MCF 10A (cell line): ENCODE measurements at regions not wholly inside any gene's neighbourhood (a gene's known extent, or its start where the extent isn't known, plus 50 kb on each side); places are given as distances from the start of the nearest gene placed in this dataset.
A peak's percentile ranks its signal among the peaks of the same experiment; 100 is the strongest.

Experiments
- BruUV-seq: library from RNA; stranded (reverse); fragments of 400-500 nt; replicated peaks from 2 replicates; lab custom pipeline; 2021; lab: Mats Ljungman, UMichigan
- CTCF ChIA-PET: fragments of 300-600 bp; sonication (Branson Sonifier 250); formaldehyde crosslinking; extraction: SDS; loops from one replicate; lab custom pipeline; 2021; ENCODE audit warnings: antibody characterized with exemption, inconsistent platforms; lab: Yijun Ruan, JAX
- POLR2A ChIA-PET: fragments of 300-600, 350-650 bp; sonication (Branson Sonifier 250); formaldehyde crosslinking; extraction: SDS; loops from one replicate; lab custom pipeline; 2020; ENCODE audit warnings: antibody characterized with exemption, inconsistent platforms; lab: Yijun Ruan, JAX
- DNase-seq: peaks from one replicate; pipeline ENCODE4 v3.0.0-alpha.2; 2018; ENCODE audit not compliant: unreplicated experiment
- H3K27ac Mint-ChIP-seq: one replicate; pipeline ENCODE4 v1.8.0; 2022; ENCODE audit warnings: mild to moderate bottlenecking, low read depth, mixed read lengths; ENCODE audit not compliant: unreplicated experiment
- H3K27me3 Mint-ChIP-seq: one replicate; pipeline ENCODE4 v1.8.0; 2022; ENCODE audit warnings: mixed read lengths; ENCODE audit not compliant: insufficient read depth, unreplicated experiment
- H3K36me3 Mint-ChIP-seq: one replicate; pipeline ENCODE4 v1.8.0; 2022; ENCODE audit warnings: mild to moderate bottlenecking, moderate library complexity, mixed read lengths; ENCODE audit not compliant: insufficient read depth, unreplicated experiment
- H3K4me1 Mint-ChIP-seq: one replicate; pipeline ENCODE4 v1.8.0; 2022; ENCODE audit warnings: mixed read lengths; ENCODE audit not compliant: insufficient read depth, unreplicated experiment
- H3K4me3 Mint-ChIP-seq: one replicate; pipeline ENCODE4 v1.8.0; 2022; ENCODE audit warnings: mild to moderate bottlenecking, moderate library complexity, mixed read lengths; ENCODE audit not compliant: unreplicated experiment
- H3K9me3 Mint-ChIP-seq: one replicate; pipeline ENCODE4 v1.8.0; 2022; ENCODE audit warnings: mixed read lengths; ENCODE audit not compliant: unreplicated experiment
- CTCF ChIP-seq: fragments of 200-600 bp; IDR thresholded peaks from one replicate; pipeline ENCODE4 v1.8.0; 2022; ENCODE audit warnings: antibody characterized with exemption, mild to moderate bottlenecking; ENCODE audit not compliant: unreplicated experiment
- intact Hi-C: fragments of 100-400 bp; cut with micrococcal nuclease; formaldehyde crosslinking; loops from 2 replicates; pipeline ENCODE4 v1.14.1; 2022

- H3K27ac Mint-ChIP-seq: no peak overlapping the region
- peaks cover 6% of the 10 kb centered on the region for H3K4me1 Mint-ChIP-seq
- no peak for TF ChIP-seq CTCF
- no peaks in the 10 kb centered on the region for H3K9me3 Mint-ChIP-seq
- no TSS peak for BruUV-seq
- intact Hi-C loops: no loop called here
- CTCF ChIA-PET: interaction anchor here (1.4 kb wide), 1 partner anchor 565 kb away, joined by 3 read pairs; no protein-coding TSS in a partner anchor
- no peak for DNase-seq
- POLR2A ChIA-PET: interaction anchor here (0.9 kb wide), 1 partner anchor 25 kb away, joined by 3 read pairs; no protein-coding TSS in a partner anchor
- H3K4me3 Mint-ChIP-seq: no peak overlapping the region
- H3K36me3 Mint-ChIP-seq: no peaks in the 10 kb centered on the region
- H3K27me3 Mint-ChIP-seq: no peaks in the 10 kb centered on the region
Measured at GRCh38 chr5:57895766-57896165, 413.2 kb upstream of the ACTBL2 start.

GRCh38 chr5:57893926-57894325 is 411.3 kb upstream of the ACTBL2 start:
- Mint-ChIP-seq H3K27ac (no peak overlapping the region), H3K4me3 (no peak overlapping the region), H3K36me3 (no peaks in the 10 kb centered on the region), H3K4me1 (peaks cover 19% of the 10 kb centered on the region), H3K9me3 (no peaks in the 10 kb centered on the region), H3K27me3 (no peaks in the 10 kb centered on the region)
- CTCF ChIA-PET: interaction anchor here (0.6 to 2.4 kb wide), 2 partner anchors 305 to 567 kb away, joined by 4 to 13 read pairs; no protein-coding TSS in a partner anchor
- no peak for DNase-seq
- POLR2A ChIA-PET: no interaction called here
- no TSS peak for BruUV-seq
- TF ChIP-seq CTCF: no peak
- intact Hi-C loops: no loop called here

GRCh38 chr5:57891443-57891842 is 408.8 kb upstream of the ACTBL2 start:
- TF ChIP-seq CTCF: no peak
- ChIA-PET CTCF (interaction anchor here (0.8 to 2.9 kb wide), 3 partner anchors 35 to 568 kb away, joined by 3 to 38 read pairs (median 9); partner anchors contain the start of gene PLK2), POLR2A (interaction anchor here (2.9 kb wide), 1 partner anchor 569 kb away, joined by 50 read pairs; the partner anchor contains the start of gene PLK2)
- no peaks in the 10 kb centered on the region for H3K9me3 Mint-ChIP-seq
- H3K36me3 Mint-ChIP-seq: no peaks in the 10 kb centered on the region
- DNase-seq: no peak
- no peak overlapping the region for H3K27ac Mint-ChIP-seq
- H3K4me1 Mint-ChIP-seq: peaks cover 23% of the 10 kb centered on the region
- BruUV-seq: no TSS peak
- no peaks in the 10 kb centered on the region for H3K27me3 Mint-ChIP-seq
- intact Hi-C loops: no loop called here
- no peak overlapping the region for H3K4me3 Mint-ChIP-seq

GRCh38 chr5:57889558-57889957 is 406.9 kb upstream of the ACTBL2 start:
- Mint-ChIP-seq H3K9me3 (no peaks in the 10 kb centered on the region), H3K27ac (peak overlapping the region; percentile 1), H3K4me1 (peaks cover 23% of the 10 kb centered on the region), H3K36me3 (no peaks in the 10 kb centered on the region), H3K27me3 (no peaks in the 10 kb centered on the region), H3K4me3 (no peak overlapping the region)
- DNase-seq: peak; percentile 93
- ChIA-PET CTCF (interaction anchor here (0.6 to 2.9 kb wide), 8 partner anchors 10 to 612 kb away, joined by 3 to 38 read pairs (median 3); partner anchors contain the start of gene PLK2), POLR2A (interaction anchor here (0.7 to 2.9 kb wide), 7 partner anchors 11 to 571 kb away, joined by 3 to 50 read pairs (median 4); partner anchors contain the start of gene PLK2)
- intact Hi-C loops: loop anchor here (1.0 to 10.0 kb wide), 4 partner anchors 110 to 299 kb away; no protein-coding TSS in a partner anchor
- TF ChIP-seq CTCF: no peak
- BruUV-seq: no TSS peak
